SJSA1 (cell line): ENCODE measurements at regions not wholly inside any gene's neighbourhood (a gene's known extent, or its start where the extent isn't known, plus 50 kb on each side); places are given as distances from the start of the nearest gene placed in this dataset.
A peak's percentile ranks its signal among the peaks of the same experiment; 100 is the strongest.

Experiments used
- DNase-seq, 2 experiments: peaks; one replicate each; pipeline ENCODE4 v3.0.0-alpha.2; 2015 to 2020; ENCODE audit warnings: low spot score in 2 of 2, low read depth in 1 of 2
- H3K27ac ChIP-seq: fragments of 250-450 bp; sonication (Bioruptor Pico); 2 replicates; pipeline ENCODE4 v1.5.1; 2020; ENCODE audit warnings: mild to moderate bottlenecking, moderate library complexity
- H3K27me3 ChIP-seq: fragments of 250-450 bp; sonication (Bioruptor Pico); replicated peaks from 2 replicates; pipeline ENCODE4 v1.5.1; 2020; ENCODE audit warnings: mild to moderate bottlenecking, moderate library complexity
- H3K36me3 ChIP-seq: fragments of 250-450 bp; sonication (Bioruptor Pico); 2 replicates; pipeline ENCODE4 v1.5.1; 2020; ENCODE audit warnings: mild to moderate bottlenecking
- H3K4me1 ChIP-seq: fragments of 250-450 bp; sonication (Bioruptor Pico); replicated peaks from 2 replicates; pipeline ENCODE4 v1.6.1; 2021; ENCODE audit warnings: mild to moderate bottlenecking
- H3K4me3 ChIP-seq: fragments of 250-450 bp; sonication (Bioruptor Pico); 2 replicates; pipeline ENCODE4 v1.5.1; 2020; ENCODE audit warnings: mild to moderate bottlenecking
- H3K9me3 ChIP-seq: fragments of 250-450 bp; sonication (Bioruptor Pico); replicated peaks from 2 replicates; pipeline ENCODE4 v1.5.1; 2020; ENCODE audit warnings: mild to moderate bottlenecking

DNA sequence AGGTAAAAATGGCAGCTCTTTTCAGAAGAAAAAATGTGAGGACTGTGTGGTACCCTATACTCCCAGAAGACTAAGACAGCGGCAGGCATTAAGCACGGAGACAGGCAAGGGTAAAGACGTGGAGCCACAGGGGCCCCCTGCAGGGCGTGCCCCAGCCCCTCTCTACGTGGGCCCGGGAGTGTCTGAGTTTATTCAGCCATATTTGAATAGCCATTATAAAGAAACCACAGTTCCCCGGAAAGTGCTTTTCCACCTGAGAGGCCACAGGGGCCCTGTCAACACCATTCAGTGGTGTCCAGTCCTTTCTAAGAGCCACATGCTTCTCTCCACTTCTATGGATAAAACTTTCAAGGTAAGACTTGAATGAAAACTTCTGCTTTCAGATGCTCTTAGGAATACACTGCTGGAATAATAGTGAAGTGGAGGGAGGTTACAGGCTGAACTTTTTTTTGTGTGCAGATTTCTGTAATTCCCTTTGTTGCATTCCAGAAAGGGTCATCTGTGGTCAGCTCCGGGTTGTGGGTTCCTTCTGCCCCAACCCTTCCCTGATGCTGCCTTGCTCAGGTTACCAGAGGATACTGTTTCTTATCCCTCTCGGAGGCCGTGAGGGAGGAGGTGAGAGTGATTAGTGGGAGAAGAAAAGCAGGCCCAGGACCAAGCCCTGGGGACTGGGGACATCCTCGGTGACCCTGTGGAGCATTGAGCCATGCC, 58.4 kb downstream of the SLC25A47 start:
- Histone ChIP-seq H3K36me3 (peaks cover 10% of the 10 kb centered on the region), H3K4me1 (peaks cover 15% of the 10 kb centered on the region), H3K27ac (no peak overlapping the region), H3K9me3 (no peaks in the 10 kb centered on the region), H3K4me3 (no peak overlapping the region), H3K27me3 (no peaks in the 10 kb centered on the region)
- no peak for DNase-seq

DNA sequence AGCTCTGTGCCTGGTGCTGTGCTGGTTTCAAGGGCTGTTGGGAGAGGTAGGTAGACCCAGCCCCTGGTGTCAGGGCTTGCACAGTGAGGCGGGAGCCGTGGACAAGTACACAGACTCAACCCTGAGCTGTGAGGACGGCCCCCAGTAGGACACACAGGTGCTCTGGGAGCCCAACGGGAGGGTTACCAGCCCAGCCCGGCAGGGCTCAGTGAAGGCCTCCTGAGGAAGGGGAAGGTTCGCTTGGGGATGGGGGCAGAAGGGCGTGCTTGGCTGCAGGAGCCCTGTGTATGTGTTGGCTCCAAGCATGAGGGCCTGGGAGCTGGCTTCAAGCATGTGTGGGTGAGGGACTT, 58.9 kb downstream of the SLC25A47 start:
- peaks cover 10% of the 10 kb centered on the region for H3K36me3 ChIP-seq
- no peak overlapping the region for H3K27ac ChIP-seq
- H3K4me3 ChIP-seq = no peak overlapping the region
- H3K4me1 ChIP-seq = peaks cover 11% of the 10 kb centered on the region
- no peaks in the 10 kb centered on the region for H3K9me3 ChIP-seq
- H3K27me3 ChIP-seq = no peaks in the 10 kb centered on the region
- no peak for DNase-seq

DNA sequence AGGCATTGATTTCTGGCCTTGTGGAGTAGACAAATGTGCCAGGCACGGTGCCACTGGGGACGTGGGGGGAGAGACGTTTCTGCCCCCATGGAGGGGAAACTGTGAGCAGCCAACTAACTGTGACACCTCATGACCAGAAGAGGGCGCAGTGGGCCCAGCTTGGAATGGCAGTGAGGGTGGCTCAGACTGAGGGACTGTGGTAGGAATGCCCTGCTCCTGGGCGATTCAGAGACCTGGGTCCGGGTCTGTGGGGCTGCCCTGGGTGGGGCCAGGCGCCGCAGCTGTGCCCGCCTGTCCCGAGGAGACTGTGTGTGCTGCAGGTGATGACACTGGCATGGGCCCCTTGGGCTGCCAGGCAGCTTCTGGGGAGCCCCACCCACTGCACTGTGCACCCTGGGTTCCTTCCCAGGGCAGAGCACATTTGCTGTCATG, 60.6 kb downstream of the SLC25A47 start:
- H3K4me3 ChIP-seq = no peak overlapping the region
- no peak overlapping the region for H3K27ac ChIP-seq

GRCh38 chr14:100384277-100384676, 61.1 kb downstream of the SLC25A47 start:
- no peaks in the 10 kb centered on the region for H3K27me3 ChIP-seq
- H3K9me3 ChIP-seq = no peaks in the 10 kb centered on the region
- H3K4me3 ChIP-seq = no peak overlapping the region
- H3K27ac ChIP-seq = no peak overlapping the region
- H3K36me3 ChIP-seq = peaks cover 10% of the 10 kb centered on the region
- H3K4me1 ChIP-seq = peaks cover 6% of the 10 kb centered on the region; the same call in 1 of the 2 replicates
- DNase-seq = no peak

More for the DNA sequence above, 60.6 kb downstream of the SLC25A47 start:
- peak; percentile 25 to 65 for DNase-seq
- H3K27me3 ChIP-seq = no peaks in the 10 kb centered on the region
- no peaks in the 10 kb centered on the region for H3K9me3 ChIP-seq
- H3K36me3 ChIP-seq = peaks cover 10% of the 10 kb centered on the region
- peaks cover 6% of the 10 kb centered on the region; the same call in 1 of the 2 replicates for H3K4me1 ChIP-seq

- DNase-seq = peak in 1 of 2 experiments; percentile 26
- peaks cover 6% of the 10 kb centered on the region; the same call in 1 of the 2 replicates for H3K4me1 ChIP-seq
- no peak overlapping the region for H3K27ac ChIP-seq
- H3K4me3 ChIP-seq = no peak overlapping the region
- H3K27me3 ChIP-seq = no peaks in the 10 kb centered on the region
- H3K9me3 ChIP-seq = no peaks in the 10 kb centered on the region
- H3K36me3 ChIP-seq = peaks cover 10% of the 10 kb centered on the region
These were observed 62.0 kb downstream of the SLC25A47 start for GRCh38 chr14:100384819-100385813.

DNA sequence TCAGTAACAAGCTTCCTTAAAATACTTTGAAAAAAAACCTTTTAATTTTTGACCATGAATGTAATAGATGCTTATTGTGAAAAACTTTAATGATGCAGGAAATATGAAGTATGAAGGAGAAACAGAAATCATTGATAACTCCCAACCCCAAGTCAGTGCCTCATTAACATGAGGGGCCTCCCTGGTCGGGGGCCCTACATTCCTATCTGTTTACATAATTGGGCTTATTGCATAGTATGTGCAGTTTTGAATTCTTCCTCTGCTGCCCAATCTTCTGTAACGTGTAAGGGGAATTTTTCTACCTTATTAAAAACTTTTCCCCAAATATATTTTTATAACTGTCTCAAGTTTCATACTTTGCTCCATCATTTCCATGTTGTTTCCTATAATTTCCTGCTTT, 63.0 kb downstream of the SLC25A47 start:
- Histone ChIP-seq H3K27me3 (no peaks in the 10 kb centered on the region), H3K4me1 (peaks cover 5% of the 10 kb centered on the region; the same call in 1 of the 2 replicates), H3K9me3 (no peaks in the 10 kb centered on the region), H3K27ac (no peak overlapping the region), H3K4me3 (no peak overlapping the region), H3K36me3 (peaks cover 7% of the 10 kb centered on the region)
- DNase-seq = no peak

DNA sequence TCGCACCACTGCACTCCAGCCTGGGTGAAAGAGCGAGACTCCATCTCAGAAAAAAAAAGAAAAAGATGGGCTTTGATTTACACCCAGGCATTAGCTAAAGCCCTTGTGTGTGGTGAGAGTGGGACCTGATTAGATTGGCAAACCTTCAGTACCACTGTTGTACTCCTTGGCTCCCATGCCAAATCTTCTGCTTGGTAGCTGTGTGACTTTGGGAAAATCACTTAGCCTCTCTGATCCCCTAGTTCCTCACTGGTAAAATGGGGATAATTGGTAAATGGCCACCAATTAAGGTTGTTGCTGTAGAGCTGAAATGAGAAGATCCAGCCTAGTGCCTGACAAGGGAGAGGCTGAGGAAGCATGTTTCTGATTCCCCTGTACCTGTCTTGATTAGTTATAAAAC, 63.7 kb downstream of the SLC25A47 start:
- Histone ChIP-seq H3K9me3 (no peaks in the 10 kb centered on the region), H3K27me3 (no peaks in the 10 kb centered on the region), H3K27ac (no peak overlapping the region), H3K4me3 (no peak overlapping the region), H3K36me3 (peaks cover 3% of the 10 kb centered on the region; the same call in 1 of the 2 replicates), H3K4me1 (no peaks in the 10 kb centered on the region)
- no peak for DNase-seq

DNA sequence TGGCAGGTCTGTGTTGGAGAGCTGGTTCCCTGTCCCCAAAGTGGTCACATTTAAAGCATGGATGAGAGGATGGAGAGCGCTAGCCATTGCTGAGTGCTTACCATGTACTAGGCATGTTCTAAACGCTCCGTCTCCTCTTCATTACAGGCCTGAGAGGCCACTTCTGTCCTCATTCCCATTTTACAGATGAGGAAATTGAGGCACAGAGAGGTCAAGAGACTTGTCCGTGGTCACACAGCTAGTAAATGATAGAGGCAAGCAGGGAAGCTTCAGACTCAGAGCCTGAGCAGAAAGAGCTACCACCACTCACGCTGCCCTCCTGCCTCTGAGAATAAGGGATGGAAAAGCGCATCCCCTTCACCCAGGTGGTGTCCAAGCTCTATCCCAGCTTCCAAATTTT, 64.3 kb downstream of the SLC25A47 start:
- DNase-seq = no peak
- Histone ChIP-seq H3K4me1 (no peaks in the 10 kb centered on the region), H3K9me3 (no peaks in the 10 kb centered on the region), H3K27me3 (no peaks in the 10 kb centered on the region), H3K27ac (no peak overlapping the region), H3K4me3 (no peak overlapping the region), H3K36me3 (no peaks in the 10 kb centered on the region)

DNA sequence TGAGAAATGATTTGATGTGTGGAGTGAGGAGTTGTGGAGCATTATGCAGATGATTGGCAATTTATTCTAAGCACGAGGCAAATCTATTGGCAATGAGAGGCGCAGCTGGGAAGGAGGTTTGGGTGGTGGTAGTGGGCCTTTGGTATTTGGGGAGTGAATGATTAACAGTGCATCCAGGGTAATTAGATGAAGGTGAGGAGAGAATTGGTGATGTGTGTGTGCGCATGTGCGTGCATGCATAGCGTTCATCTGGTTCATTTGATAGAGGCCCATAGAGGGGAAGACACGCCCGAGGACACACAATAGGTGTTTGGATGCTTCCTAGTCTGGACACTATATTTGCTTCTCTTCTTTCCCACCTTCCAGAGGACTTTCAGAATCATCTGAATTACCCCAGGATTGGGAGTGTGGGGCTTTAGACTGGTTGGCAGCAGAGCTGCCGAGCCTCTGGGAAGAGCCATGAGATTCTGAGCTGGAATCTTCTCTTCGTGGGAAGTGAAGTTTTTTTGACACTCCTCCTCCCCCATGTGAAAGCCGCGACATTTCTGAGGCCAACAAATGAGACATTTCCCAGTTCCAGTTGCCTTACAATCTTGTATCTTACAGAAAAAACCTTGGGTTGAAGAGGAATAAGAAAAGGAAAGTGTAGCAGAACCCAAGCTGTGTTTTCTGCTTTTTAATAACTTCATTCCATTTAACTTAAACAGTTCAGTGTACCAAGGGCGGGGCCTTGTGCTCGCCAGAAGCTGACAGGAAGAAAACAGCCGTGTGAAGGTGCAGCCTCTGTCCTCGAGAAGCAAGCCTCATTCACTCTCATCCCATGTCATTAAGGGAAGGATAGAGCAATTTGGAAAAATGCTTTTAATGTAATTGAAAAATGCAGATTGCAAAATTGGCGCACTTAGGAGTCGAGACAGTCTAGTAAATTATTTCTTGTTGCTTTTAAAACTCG, 65.2 kb downstream of the SLC25A47 start:
- Histone ChIP-seq H3K36me3 (no peaks in the 10 kb centered on the region), H3K27ac (no peak overlapping the region), H3K4me1 (no peaks in the 10 kb centered on the region), H3K27me3 (no peaks in the 10 kb centered on the region), H3K4me3 (no peak overlapping the region), H3K9me3 (no peaks in the 10 kb centered on the region)
- DNase-seq = no peak

- no peak overlapping the region for H3K27ac ChIP-seq
- DNase-seq = no peak
- H3K4me3 ChIP-seq = no peak overlapping the region
- no peaks in the 10 kb centered on the region for H3K27me3 ChIP-seq
- H3K9me3 ChIP-seq = no peaks in the 10 kb centered on the region
- H3K36me3 ChIP-seq = no peaks in the 10 kb centered on the region
- H3K4me1 ChIP-seq = no peaks in the 10 kb centered on the region
These were observed 66.5 kb downstream of the SLC25A47 start for GRCh38 chr14:100389497-100390104.

DNA sequence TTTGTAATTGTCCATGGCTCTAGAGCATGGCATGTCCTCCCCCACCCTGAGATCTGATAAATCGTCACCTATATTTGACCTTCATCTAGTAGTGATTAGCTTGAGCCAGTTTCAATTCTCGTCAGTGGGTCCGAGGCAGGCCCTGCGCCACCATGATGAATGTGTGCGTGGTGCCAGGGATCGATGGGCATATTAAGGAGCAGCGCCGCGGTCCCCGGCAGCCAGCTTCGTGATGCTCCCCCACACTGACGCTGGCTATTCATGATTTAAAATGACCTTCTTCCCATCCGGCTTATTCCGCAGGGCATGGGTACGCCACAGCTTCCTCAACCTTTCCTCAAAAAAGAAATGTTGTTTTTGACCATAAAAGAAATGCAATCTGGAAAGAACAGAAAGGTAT, 68.0 kb downstream of the SLC25A47 start:
- DNase-seq = no peak
- H3K9me3 ChIP-seq = no peaks in the 10 kb centered on the region
- H3K27me3 ChIP-seq = no peaks in the 10 kb centered on the region
- H3K27ac ChIP-seq = no peak overlapping the region
- H3K4me3 ChIP-seq = no peak overlapping the region
- no peaks in the 10 kb centered on the region for H3K4me1 ChIP-seq
- no peaks in the 10 kb centered on the region for H3K36me3 ChIP-seq

DNA sequence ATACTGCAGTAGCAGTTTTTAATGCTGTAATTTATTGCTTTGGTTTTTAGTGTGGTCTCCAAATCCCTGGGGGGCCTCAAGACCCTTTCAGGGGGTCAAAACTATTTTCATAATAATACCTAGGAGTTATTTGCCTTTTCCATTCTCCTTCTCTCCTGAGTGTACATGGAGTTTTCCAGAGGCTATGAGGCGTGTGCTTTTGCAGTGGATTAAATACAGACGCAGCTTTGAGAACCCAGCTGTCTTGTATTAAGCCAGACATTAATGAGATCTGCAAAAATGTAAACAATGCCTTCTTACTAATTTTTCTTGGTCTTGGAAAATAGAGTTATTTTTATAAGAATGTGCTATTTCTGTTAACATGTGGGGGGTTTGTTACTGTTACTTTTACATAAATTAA, 68.6 kb downstream of the SLC25A47 start:
- H3K27ac ChIP-seq = no peak overlapping the region
- no peak for DNase-seq
- no peaks in the 10 kb centered on the region for H3K36me3 ChIP-seq
- no peaks in the 10 kb centered on the region for H3K4me1 ChIP-seq
- H3K4me3 ChIP-seq = no peak overlapping the region
- no peaks in the 10 kb centered on the region for H3K9me3 ChIP-seq
- no peaks in the 10 kb centered on the region for H3K27me3 ChIP-seq

DNA sequence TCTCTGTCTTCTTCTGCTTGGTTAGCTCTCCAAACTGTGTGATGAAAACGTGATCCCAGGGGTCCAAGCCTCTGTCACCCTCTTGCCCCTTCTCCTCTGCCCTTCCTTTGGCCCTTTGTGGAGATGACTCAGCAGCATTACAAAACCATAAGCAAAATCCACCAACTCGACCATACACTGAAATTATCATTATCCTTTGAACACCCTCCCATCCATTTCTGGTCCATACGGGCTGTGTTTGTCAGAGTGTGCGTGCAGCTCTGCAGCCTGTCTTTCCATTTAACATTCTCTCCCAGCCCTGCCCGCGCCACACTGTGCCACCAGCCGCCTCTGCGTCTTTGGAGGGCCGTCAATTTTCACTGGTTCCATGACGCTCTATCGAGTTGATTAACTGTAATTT, 69.2 kb downstream of the SLC25A47 start:
- Histone ChIP-seq H3K36me3 (no peaks in the 10 kb centered on the region), H3K9me3 (no peaks in the 10 kb centered on the region), H3K4me1 (no peaks in the 10 kb centered on the region), H3K27me3 (no peaks in the 10 kb centered on the region), H3K27ac (no peak overlapping the region), H3K4me3 (no peak overlapping the region)
- DNase-seq = no peak
